NCI-H2107 treated with DMSO at 0.1 percent for 48 hours (cell line): ENCODE measurements at regions not wholly inside any gene's neighbourhood (a gene's known extent, or its start where the extent isn't known, plus 50 kb on each side); places are given as distances from the start of the nearest gene placed in this dataset.
"Not testable (repeated sequence)": the region's sequence is repeated elsewhere in the genome, so short reads cannot be mapped to it uniquely, and the experiment has no call there.

ENCODE experiments used
- DNase-seq: peaks from one replicate; lab custom pipeline; 2025; ENCODE audit not compliant: unreplicated experiment; lab: John Stamatoyannopoulos, UW

GRCh38 chr12:16881986-16882570 lies 276.1 kb upstream of the LMO3 start:
- no peak for DNase-seq

GRCh38 chr12:16880864-16881285 lies 274.9 kb upstream of the LMO3 start:
- peak; percentile 84 for DNase-seq

- no peak for DNase-seq
Observed at GRCh38 chr12:16870845-16871244, 264.9 kb upstream of the LMO3 start.

- DNase-seq = no peak
Observed at GRCh38 chr12:16863742-16864141, 257.8 kb upstream of the LMO3 start.

- no peak for DNase-seq
Observed at GRCh38 chr12:16857456-16857923, 251.5 kb upstream of the LMO3 start.

GRCh38 chr12:16854465-16854864 lies 248.5 kb upstream of the LMO3 start:
- no peak for DNase-seq

- no peak for DNase-seq
Observed at GRCh38 chr12:16849473-16849872, 243.5 kb upstream of the LMO3 start.

- DNase-seq = no peak
Observed at GRCh38 chr12:16844875-16845274, 238.9 kb upstream of the LMO3 start.

- DNase-seq = no peak
Observed at GRCh38 chr12:16833376-16834015, 227.5 kb upstream of the LMO3 start.

GRCh38 chr12:16828891-16829290 lies 222.9 kb upstream of the LMO3 start:
- no peak for DNase-seq

GRCh38 chr12:16807731-16808130 lies 201.8 kb upstream of the LMO3 start:
- DNase-seq = no peak

GRCh38 chr12:16796168-16796567 lies 190.2 kb upstream of the LMO3 start:
- DNase-seq = no peak

- no peak for DNase-seq
Observed at GRCh38 chr12:16789204-16789790, 183.3 kb upstream of the LMO3 start.

- DNase-seq = no peak
Observed at GRCh38 chr12:16788506-16789203, 182.7 kb upstream of the LMO3 start.

- DNase-seq = no peak
Observed at GRCh38 chr12:16785953-16786352, 180.0 kb upstream of the LMO3 start.

- no peak for DNase-seq
Observed at GRCh38 chr12:16785524-16785923, 179.6 kb upstream of the LMO3 start.

- DNase-seq = not testable (repeated sequence)
Observed at GRCh38 chr12:16769129-16769528, 163.2 kb upstream of the LMO3 start.

- DNase-seq = no peak
Observed at GRCh38 chr12:16766736-16767135, 160.8 kb upstream of the LMO3 start.

- DNase-seq = peak; percentile 41
Observed at GRCh38 chr12:16763901-16764300, 157.9 kb upstream of the LMO3 start.

- peak; percentile 24 for DNase-seq
Observed at GRCh38 chr12:16756833-16757555, 151.0 kb upstream of the LMO3 start.

- no peak for DNase-seq
Observed at GRCh38 chr12:16730772-16731171, 124.8 kb upstream of the LMO3 start.
